Chondrocyte (in vitro differentiated cells): ENCODE measurements at regions not wholly inside any gene's neighbourhood (a gene's known extent, or its start where the extent isn't known, plus 50 kb on each side); places are given as distances from the start of the nearest gene placed in this dataset.
A peak's percentile ranks its signal among the peaks of the same experiment; 100 is the strongest.

Experiments
- DNase-seq: peaks from one replicate; pipeline ENCODE4 v3.0.0; 2021; ENCODE audit warnings: mixed read lengths, low spot score
- H3K27ac Mint-ChIP-seq: one replicate; pipeline ENCODE4 v1.8.0; 2021; ENCODE audit warnings: mild to moderate bottlenecking, moderate library complexity, mixed read lengths; ENCODE audit not compliant: unreplicated experiment
- H3K27me3 Mint-ChIP-seq: 2 replicates; pipeline ENCODE4 v1.8.0; 2021; ENCODE audit warnings: low read depth, mixed read lengths
- H3K36me3 Mint-ChIP-seq: 2 replicates; pipeline ENCODE4 v1.8.0; 2021; ENCODE audit warnings: low read depth, mixed read lengths
- H3K4me1 Mint-ChIP-seq: 2 replicates; pipeline ENCODE4 v1.8.0; 2021; ENCODE audit warnings: low read depth, mild to moderate bottlenecking, mixed read lengths
- H3K4me3 Mint-ChIP-seq: one replicate; pipeline ENCODE4 v1.8.0; 2021; ENCODE audit warnings: mild to moderate bottlenecking, moderate library complexity, mixed read lengths; ENCODE audit not compliant: unreplicated experiment
- H3K9me3 Mint-ChIP-seq: 2 replicates; pipeline ENCODE4 v1.8.0; 2021; ENCODE audit warnings: low read depth, mixed read lengths
- TF ChIP-seq, protein P1 (sequence below): fragments of 200-600 bp; sonication (generic); IDR thresholded peaks from 2 replicates; pipeline ENCODE4 v1.5.0; 2021; ENCODE audit warnings: antibody characterized with exemption, mild to moderate bottlenecking, moderate library complexity

DNA sequence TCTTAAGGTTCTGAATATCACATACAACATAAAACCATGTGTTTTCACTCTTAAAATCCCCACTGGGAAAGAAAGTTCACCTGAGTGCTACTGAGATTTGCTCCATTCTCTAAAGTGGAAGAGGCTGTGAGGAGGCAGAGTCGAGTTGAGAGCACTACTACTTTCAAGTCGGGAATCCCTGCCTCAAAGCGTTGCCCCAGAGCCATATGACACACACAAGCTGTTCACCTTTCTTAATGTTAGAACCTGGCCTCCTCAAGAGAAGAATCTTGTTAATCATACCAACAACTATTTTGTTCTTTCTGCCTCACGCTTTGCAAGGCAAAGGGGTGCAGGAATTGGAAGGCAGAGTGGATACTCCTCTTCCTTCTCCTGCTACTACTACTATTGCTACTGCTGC, 149.7 kb upstream of the DAAM1 start:
- H3K4me3 Mint-ChIP-seq = no peak overlapping the region
- no peak for DNase-seq
- TF ChIP-seq, protein P1, sequence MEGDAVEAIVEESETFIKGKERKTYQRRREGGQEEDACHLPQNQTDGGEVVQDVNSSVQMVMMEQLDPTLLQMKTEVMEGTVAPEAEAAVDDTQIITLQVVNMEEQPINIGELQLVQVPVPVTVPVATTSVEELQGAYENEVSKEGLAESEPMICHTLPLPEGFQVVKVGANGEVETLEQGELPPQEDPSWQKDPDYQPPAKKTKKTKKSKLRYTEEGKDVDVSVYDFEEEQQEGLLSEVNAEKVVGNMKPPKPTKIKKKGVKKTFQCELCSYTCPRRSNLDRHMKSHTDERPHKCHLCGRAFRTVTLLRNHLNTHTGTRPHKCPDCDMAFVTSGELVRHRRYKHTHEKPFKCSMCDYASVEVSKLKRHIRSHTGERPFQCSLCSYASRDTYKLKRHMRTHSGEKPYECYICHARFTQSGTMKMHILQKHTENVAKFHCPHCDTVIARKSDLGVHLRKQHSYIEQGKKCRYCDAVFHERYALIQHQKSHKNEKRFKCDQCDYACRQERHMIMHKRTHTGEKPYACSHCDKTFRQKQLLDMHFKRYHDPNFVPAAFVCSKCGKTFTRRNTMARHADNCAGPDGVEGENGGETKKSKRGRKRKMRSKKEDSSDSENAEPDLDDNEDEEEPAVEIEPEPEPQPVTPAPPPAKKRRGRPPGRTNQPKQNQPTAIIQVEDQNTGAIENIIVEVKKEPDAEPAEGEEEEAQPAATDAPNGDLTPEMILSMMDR = no peak
- peaks cover 8% of the 10 kb centered on the region for H3K4me1 Mint-ChIP-seq
- peaks cover 1% of the 10 kb centered on the region for H3K36me3 Mint-ChIP-seq
- peaks cover 4% of the 10 kb centered on the region for H3K9me3 Mint-ChIP-seq
- no peaks in the 10 kb centered on the region for H3K27me3 Mint-ChIP-seq
- no peak overlapping the region for H3K27ac Mint-ChIP-seq

DNA sequence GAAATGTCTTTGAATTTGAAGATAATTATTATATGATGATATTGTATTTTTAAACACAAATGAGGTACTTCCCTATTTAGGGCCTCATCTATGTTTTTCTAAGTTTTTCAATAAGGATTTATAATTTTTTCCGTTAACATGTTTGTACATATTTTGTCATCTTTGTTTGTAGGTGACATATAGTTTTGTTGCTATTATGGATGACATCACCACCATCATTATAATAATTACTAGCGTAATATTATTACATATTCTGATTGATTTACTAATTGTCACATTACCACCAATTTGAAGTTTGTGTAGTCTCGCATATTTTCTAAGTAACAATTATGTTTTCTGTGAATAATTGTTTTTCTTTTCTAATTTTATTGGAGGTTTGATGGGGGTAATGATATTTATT, 147.2 kb upstream of the DAAM1 start:
- peaks cover 8% of the 10 kb centered on the region for H3K4me1 Mint-ChIP-seq
- peaks cover 10% of the 10 kb centered on the region for H3K9me3 Mint-ChIP-seq
- H3K27me3 Mint-ChIP-seq = no peaks in the 10 kb centered on the region
- H3K4me3 Mint-ChIP-seq = no peak overlapping the region
- no peak overlapping the region for H3K27ac Mint-ChIP-seq
- no peaks in the 10 kb centered on the region for H3K36me3 Mint-ChIP-seq
- TF ChIP-seq, protein P1 = no peak
- no peak for DNase-seq

DNA sequence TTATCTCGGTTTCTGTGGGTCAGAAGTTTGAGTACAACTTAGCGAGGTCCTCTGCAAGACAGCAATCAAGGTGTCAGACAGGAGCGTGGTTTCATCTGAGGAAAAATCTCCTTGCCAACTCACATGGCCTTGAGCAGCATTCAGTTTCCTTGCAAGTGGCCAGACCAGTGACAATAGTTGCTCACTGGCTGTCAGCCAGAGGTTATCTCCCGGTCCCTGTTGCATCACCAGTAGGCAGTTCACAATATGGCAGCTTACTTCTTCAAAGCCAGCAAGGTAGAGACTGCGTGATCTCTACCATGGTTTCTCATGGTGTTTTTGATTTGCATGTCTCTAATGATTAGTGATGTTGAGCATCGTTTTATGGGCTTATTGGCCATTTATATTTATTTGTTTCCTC, 143.8 kb upstream of the DAAM1 start:
- peaks cover 3% of the 10 kb centered on the region for H3K36me3 Mint-ChIP-seq
- TF ChIP-seq, protein P1 = no peak
- no peak overlapping the region for H3K4me3 Mint-ChIP-seq
- peaks cover 8% of the 10 kb centered on the region for H3K4me1 Mint-ChIP-seq
- H3K27me3 Mint-ChIP-seq = no peaks in the 10 kb centered on the region
- H3K9me3 Mint-ChIP-seq = peaks cover 10% of the 10 kb centered on the region
- no peak for DNase-seq
- H3K27ac Mint-ChIP-seq = no peak overlapping the region

DNA sequence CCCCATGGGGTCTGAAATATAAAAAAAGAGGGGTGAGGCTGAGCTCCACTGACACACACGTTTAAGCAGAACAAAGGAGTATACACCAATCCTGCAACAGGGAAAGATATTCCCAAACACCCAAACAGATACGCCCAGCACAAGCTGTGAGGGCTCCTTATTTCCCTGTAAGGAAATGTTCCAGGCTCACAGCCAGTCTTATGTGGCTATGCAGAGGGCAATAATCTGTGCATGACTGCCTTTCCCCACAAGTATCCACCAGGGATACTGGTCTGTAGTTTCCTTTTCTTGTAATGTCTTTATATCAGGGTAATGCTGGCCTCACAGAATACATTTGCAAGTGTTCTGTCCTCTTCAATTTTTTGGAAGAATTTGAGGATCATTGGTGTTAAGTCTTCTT, 141.7 kb upstream of the DAAM1 start:
- DNase-seq = no peak
- Mint-ChIP-seq H3K27me3 (no peaks in the 10 kb centered on the region), H3K4me3 (no peak overlapping the region), H3K4me1 (no peaks in the 10 kb centered on the region), H3K36me3 (peaks cover 4% of the 10 kb centered on the region), H3K27ac (no peak overlapping the region), H3K9me3 (peaks cover 10% of the 10 kb centered on the region)
- TF ChIP-seq, protein P1 = no peak

DNA sequence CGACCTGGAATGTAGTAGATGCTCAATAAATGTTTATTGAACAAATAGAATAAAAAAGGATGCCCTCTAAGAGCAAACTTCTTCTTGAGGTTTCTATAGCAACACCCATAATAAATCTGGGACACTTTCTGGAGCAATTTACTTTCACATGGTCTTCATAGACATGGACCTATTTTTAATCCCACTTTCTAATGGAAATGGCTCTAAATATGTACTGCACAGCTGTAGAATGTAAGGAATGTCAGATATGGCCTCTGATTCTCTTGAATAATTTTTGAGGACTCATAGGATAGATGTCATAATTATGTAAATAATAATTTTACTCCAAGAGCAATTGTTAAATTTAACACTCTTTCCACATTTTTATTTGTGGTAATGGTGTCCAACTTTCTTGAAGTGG, 133.5 kb upstream of the DAAM1 start:
- Mint-ChIP-seq H3K4me3 (no peak overlapping the region), H3K4me1 (peaks cover 17% of the 10 kb centered on the region), H3K27me3 (no peaks in the 10 kb centered on the region), H3K36me3 (peaks cover 1% of the 10 kb centered on the region), H3K9me3 (no peaks in the 10 kb centered on the region), H3K27ac (peak overlapping the region; percentile 51)
- TF ChIP-seq, protein P1 = no peak
- DNase-seq = no peak
